Neural crest cell (in vitro differentiated cells): ENCODE measurements at regions not wholly inside any gene's neighbourhood (a gene's known extent, or its start where the extent isn't known, plus 50 kb on each side); places are given as distances from the start of the nearest gene placed in this dataset.
"Not testable (repeated sequence)": the region's sequence is repeated elsewhere in the genome, so short reads cannot be mapped to it uniquely, and the experiment has no call there.

Source experiments
- DNase-seq: peaks from one replicate; pipeline ENCODE4 v3.0.0; 2021; ENCODE audit warnings: low read depth, mixed read lengths, low spot score
- H3K27ac Mint-ChIP-seq: one replicate; pipeline ENCODE4 v1.8.0; 2021; ENCODE audit warnings: mild to moderate bottlenecking, mixed read lengths; ENCODE audit not compliant: unreplicated experiment
- H3K27me3 Mint-ChIP-seq: 2 replicates; pipeline ENCODE4 v1.8.0; 2021; ENCODE audit warnings: low read depth, mild to moderate bottlenecking, mixed read lengths
- H3K36me3 Mint-ChIP-seq: 2 replicates; pipeline ENCODE4 v1.8.0; 2021; ENCODE audit warnings: low read depth, mild to moderate bottlenecking, mixed read lengths
- H3K4me1 Mint-ChIP-seq: 2 replicates; pipeline ENCODE4 v1.8.0; 2021; ENCODE audit warnings: mixed read lengths
- H3K4me3 Mint-ChIP-seq: one replicate; pipeline ENCODE4 v1.8.0; 2021; ENCODE audit warnings: mild to moderate bottlenecking, mixed read lengths
- H3K9me3 Mint-ChIP-seq: 2 replicates; pipeline ENCODE4 v1.8.0; 2021; ENCODE audit warnings: mixed read lengths
- TF ChIP-seq, protein P1 (sequence below): fragments of 200-600 bp; sonication (generic); conservative IDR thresholded peaks from 2 replicates; pipeline ENCODE4 v1.5.0; 2021; ENCODE audit warnings: antibody characterized with exemption, mild to moderate bottlenecking

DNA sequence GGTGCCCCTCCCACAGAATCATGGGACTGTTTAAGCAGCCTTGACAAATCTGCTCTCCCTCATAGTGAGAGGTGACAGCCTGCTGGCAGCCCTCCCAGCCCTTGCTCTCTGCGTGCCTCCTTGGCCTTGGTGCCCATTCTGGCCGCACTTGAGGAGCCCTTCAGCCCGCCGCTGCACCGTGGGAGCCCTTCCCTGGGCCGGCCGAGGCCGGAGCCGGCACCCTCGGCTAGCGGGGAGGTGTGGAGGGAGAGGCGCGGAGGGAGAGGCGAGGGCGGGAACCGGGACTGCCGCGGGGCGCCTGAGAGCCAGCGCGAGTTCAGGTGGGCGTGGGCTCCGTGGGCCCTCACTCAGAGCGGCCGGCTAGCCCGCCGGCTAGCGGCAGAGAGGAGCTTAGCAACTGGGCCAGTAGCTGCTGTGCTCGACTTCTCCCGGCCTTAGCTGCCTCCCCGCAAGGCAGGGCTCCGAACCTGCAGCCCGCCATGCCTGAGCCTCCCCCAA is 125.9 kb upstream of the MYO10 start:
- H3K9me3 Mint-ChIP-seq: no peaks in the 10 kb centered on the region
- TF ChIP-seq, protein P1, sequence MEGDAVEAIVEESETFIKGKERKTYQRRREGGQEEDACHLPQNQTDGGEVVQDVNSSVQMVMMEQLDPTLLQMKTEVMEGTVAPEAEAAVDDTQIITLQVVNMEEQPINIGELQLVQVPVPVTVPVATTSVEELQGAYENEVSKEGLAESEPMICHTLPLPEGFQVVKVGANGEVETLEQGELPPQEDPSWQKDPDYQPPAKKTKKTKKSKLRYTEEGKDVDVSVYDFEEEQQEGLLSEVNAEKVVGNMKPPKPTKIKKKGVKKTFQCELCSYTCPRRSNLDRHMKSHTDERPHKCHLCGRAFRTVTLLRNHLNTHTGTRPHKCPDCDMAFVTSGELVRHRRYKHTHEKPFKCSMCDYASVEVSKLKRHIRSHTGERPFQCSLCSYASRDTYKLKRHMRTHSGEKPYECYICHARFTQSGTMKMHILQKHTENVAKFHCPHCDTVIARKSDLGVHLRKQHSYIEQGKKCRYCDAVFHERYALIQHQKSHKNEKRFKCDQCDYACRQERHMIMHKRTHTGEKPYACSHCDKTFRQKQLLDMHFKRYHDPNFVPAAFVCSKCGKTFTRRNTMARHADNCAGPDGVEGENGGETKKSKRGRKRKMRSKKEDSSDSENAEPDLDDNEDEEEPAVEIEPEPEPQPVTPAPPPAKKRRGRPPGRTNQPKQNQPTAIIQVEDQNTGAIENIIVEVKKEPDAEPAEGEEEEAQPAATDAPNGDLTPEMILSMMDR: no peak

DNA sequence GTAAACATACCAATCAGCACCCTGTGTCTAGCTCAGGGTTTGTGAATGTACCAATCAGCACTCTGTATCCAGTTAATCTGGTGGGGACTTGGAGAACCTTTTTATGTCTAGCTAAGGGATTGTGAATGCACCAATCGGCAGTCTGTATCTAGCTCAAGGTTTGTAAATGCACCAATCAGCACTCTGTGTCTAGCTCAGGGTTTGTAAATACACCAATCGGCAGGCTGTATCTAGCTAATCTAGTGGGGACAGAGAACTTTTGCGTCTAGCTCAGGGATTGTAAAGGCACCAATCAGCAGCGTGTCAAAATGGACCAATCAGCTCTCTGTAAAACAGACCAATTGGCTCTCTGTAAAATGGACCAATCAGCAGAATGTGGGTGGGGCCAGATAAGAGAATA is 126.7 kb upstream of the MYO10 start:
- not testable (repeated sequence) for H3K36me3 Mint-ChIP-seq, H3K4me1 Mint-ChIP-seq, H3K27ac Mint-ChIP-seq, DNase-seq, H3K9me3 Mint-ChIP-seq, H3K4me3 Mint-ChIP-seq, H3K27me3 Mint-ChIP-seq

More for the DNA sequence above, 125.9 kb upstream of the MYO10 start:
- DNase-seq: no peak
- Mint-ChIP-seq H3K4me3 (no peak overlapping the region), H3K27ac (no peak overlapping the region), H3K4me1 (peaks cover 11% of the 10 kb centered on the region), H3K36me3 (no peaks in the 10 kb centered on the region), H3K27me3 (no peaks in the 10 kb centered on the region)

DNA sequence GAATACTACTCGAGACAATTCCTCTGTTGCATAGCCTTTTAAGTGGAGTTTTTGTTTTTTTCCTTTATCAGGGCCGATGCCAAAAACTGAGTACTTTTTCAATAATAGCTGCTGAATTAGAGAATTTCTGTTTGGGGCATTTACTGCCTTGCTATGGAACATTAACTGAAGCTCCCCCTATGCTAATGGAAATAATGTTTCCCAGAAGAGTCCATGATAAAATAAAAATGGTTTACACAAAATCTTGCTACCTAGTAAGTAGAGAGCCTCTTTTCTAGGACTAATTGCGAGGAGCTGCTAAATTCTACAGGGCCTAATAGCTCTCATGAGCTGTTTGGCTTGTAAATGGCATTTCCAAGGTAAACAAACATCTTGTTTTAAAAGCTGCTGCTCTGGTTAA is 128.2 kb upstream of the MYO10 start:
- Mint-ChIP-seq H3K4me1 (peaks cover 11% of the 10 kb centered on the region), H3K9me3 (no peaks in the 10 kb centered on the region), H3K27me3 (no peaks in the 10 kb centered on the region), H3K27ac (no peak overlapping the region), H3K4me3 (no peak overlapping the region), H3K36me3 (no peaks in the 10 kb centered on the region)
- TF ChIP-seq, protein P1: no peak
- no peak for DNase-seq

DNA sequence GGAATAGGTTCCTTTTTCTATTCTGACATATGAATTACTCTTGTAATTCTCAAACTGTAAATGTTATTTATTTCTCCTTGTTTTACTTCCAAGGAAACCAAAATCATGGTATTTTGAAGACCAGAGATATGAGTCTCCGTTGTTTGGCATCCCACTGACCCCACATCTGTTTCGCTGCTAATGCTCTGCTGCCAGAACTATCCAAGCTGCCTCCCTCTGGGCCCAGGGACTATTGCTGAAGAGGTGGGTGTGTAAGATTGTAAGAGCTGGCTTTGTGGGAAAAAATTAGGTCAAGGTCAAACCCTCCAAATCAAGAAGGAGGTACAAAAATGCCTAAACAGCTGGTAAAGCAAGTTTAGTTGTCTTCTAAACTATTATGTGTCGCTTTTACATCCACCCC is 129.4 kb upstream of the MYO10 start:
- Mint-ChIP-seq H3K36me3 (no peaks in the 10 kb centered on the region), H3K27ac (no peak overlapping the region), H3K9me3 (no peaks in the 10 kb centered on the region), H3K4me1 (peaks cover 18% of the 10 kb centered on the region), H3K27me3 (no peaks in the 10 kb centered on the region), H3K4me3 (no peak overlapping the region)
- TF ChIP-seq, protein P1: no peak
- no peak for DNase-seq

DNA sequence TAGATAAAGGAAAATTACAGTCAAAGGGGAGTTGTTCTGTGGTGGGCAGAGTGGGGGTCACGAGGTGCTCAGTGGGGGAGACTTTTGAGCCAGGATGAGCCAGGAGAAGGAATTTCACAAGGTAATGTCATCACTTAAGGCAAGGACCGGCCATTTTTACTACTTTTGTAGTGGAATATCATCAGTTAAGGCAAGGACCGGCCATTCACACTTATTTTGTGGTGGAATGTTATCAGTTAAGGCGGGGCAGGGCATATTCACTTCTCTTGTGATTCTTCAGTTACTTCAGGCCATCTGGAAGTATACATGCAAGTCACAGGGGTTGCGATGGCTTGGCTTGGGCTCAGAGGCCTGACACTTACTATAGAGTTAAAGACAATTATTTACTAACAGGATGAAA is 129.9 kb upstream of the MYO10 start:
- H3K4me3 Mint-ChIP-seq, H3K36me3 Mint-ChIP-seq, H3K27me3 Mint-ChIP-seq, DNase-seq, H3K9me3 Mint-ChIP-seq, H3K27ac Mint-ChIP-seq: not testable (repeated sequence)
- peaks cover 18% of the 10 kb centered on the region for H3K4me1 Mint-ChIP-seq

DNA sequence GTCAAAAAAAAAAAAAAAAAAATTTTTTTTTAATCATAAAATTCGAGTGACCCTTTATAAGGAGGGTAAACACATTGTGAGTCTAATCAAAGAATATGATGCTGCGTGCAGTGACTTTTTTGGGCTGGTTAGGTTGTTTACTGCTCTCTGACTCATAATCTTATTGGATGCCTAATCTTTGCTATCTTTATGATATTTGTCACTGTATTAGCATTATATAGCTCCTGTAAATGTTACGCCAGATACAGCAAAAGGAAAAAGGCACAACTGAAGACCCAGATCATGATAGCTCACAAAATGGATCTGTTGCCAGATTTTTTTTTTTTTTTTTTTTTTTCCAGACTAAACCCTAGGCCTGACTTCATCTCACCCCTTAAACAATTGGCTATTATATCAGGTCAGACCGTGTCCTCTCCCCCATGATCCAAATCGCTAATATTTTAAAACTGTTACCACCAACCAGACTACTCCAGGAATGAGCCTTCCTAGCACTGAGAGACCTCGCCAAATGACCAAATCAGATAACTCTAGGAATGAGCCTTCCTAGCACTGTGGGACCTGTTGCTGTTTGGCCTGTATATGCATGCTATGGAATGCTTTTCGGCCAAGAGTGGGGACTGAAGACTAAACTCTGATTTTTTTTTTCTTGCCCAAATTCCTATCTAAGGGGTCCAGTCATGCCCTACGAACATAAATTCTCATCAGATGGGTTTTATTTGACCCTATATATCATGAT is 131.7 kb upstream of the MYO10 start:
- Mint-ChIP-seq H3K4me3 (no peak overlapping the region), H3K9me3 (no peaks in the 10 kb centered on the region), H3K27me3 (no peaks in the 10 kb centered on the region), H3K4me1 (peaks cover 18% of the 10 kb centered on the region), H3K36me3 (no peaks in the 10 kb centered on the region), H3K27ac (no peak overlapping the region)
- no peak for DNase-seq
- TF ChIP-seq, protein P1: no peak
